K562 (cell line): ENCODE measurements at regions not wholly inside any gene's neighbourhood (a gene's known extent, or its start where the extent isn't known, plus 50 kb on each side); places are given as distances from the start of the nearest gene placed in this dataset.

Experiments used
- ATAC-seq: fragments of 200-7000 bp; cut with Tn5 transposase; 3 replicates; pipeline ENCODE4 v1.9.1; 2020; ENCODE audit warnings: moderate library complexity
- BruUV-seq: library from RNA; stranded (reverse); fragments of 400-500 nt; replicated peaks from 2 replicates; lab custom pipeline; 2021; lab: Mats Ljungman, UMichigan
- CTCF ChIA-PET: fragments of 300-600 bp; formaldehyde crosslinking; extraction: SDS; loops from one replicate; lab custom pipeline; 2021; ENCODE audit warnings: low intra/inter-chr PET ratio; lab: Yijun Ruan, JAX
- POLR2A ChIA-PET: fragments of 300-600, 350-650 bp; sonication (Branson Sonifier 250); formaldehyde crosslinking; extraction: SDS; loops from one replicate; lab custom pipeline; 2021; ENCODE audit warnings: antibody characterized with exemption, inconsistent platforms; lab: Yijun Ruan, JAX
- DNase-seq, 4 experiments: peaks; one replicate each; pipeline versions ENCODE4 v3.0.0 to v3.0.0-alpha.2; 2011 to 2018; ENCODE audit warnings: low spot score in 3 of 4, mixed read lengths in 3 of 4; ENCODE audit errors: extremely low read depth in 1 of 4
- FAIRE-seq: peaks from 2 replicates; lab custom pipeline; 2011; peaks lifted over from hg19 to GRCh38; lab: Jason Lieb, UNC
- H2AFZ ChIP-seq: 2 replicates; pipeline ENCODE4 v1.6.0; 2011; ENCODE audit warnings: low read depth, low read length, control low read depth, inconsistent platforms
- H3K27ac ChIP-seq: fragments of 200-600 bp; 3 replicates; pipeline ENCODE4 v1.8.0; 2011; ENCODE audit warnings: low read depth, mild to moderate bottlenecking, control low read depth, inconsistent platforms, low read length, moderate library complexity, mixed read lengths; ENCODE audit errors: extremely low read depth
- H3K27me3 ChIP-seq, 2 experiments: fragments of 300-600 bp in 1 of 2; 2 replicates in 1 of 2; 3 replicates in 1 of 2; pipeline versions ENCODE4 v1.6.0 to v1.8.0; 2011; ENCODE audit warnings: inconsistent platforms in 2 of 2, low read length in 2 of 2, mild to moderate bottlenecking in 1 of 2, mixed read lengths in 1 of 2, moderate library complexity in 1 of 2; ENCODE audit not compliant: control insufficient read depth in 2 of 2, insufficient read depth in 2 of 2
- H3K36me3 ChIP-seq: fragments of 300-600 bp; 3 replicates; pipeline ENCODE4 v1.8.0; 2011; ENCODE audit warnings: mild to moderate bottlenecking, low read length, inconsistent platforms; ENCODE audit not compliant: control insufficient read depth, insufficient read depth
- H3K4me1 ChIP-seq, 2 experiments: fragments of 200-600 bp in 1 of 2; replicated peaks in 1 of 2; 2 replicates in 1 of 2; 3 replicates in 1 of 2; pipeline versions ENCODE4 v1.5.1 to v1.8.0; 2011; ENCODE audit warnings: inconsistent platforms in 2 of 2, low read length in 2 of 2, mild to moderate bottlenecking in 1 of 2, mixed read lengths in 1 of 2, moderate library complexity in 1 of 2; ENCODE audit not compliant: control insufficient read depth in 2 of 2, insufficient read depth in 2 of 2
- H3K4me2 ChIP-seq: 2 replicates; pipeline ENCODE4 v1.6.1; 2011; ENCODE audit warnings: low read length, control low read depth, inconsistent platforms, mixed read lengths; ENCODE audit not compliant: insufficient read depth
- H3K4me3 ChIP-seq: fragments of 200-600 bp; sonication (generic), shearing (Covaris generic); 2 replicates; pipeline ENCODE4 v1.5.1; 2016; ENCODE audit warnings: control low read depth, inconsistent platforms
- H3K79me2 ChIP-seq: fragments of 200-600 bp; 3 replicates; pipeline ENCODE4 v1.8.0; 2011; ENCODE audit warnings: low read length, inconsistent platforms; ENCODE audit not compliant: control insufficient read depth, insufficient read depth
- H3K9ac ChIP-seq, 2 experiments: 2 replicates each; pipeline versions ENCODE4 v1.6.0 to v1.6.1; 2011; ENCODE audit warnings: low read depth in 2 of 2, low read length in 2 of 2, control low read depth in 1 of 2, inconsistent platforms in 1 of 2, mild to moderate bottlenecking in 1 of 2, mixed read lengths in 1 of 2; ENCODE audit not compliant: insufficient read depth in 1 of 2
- H3K9me1 ChIP-seq: one replicate; pipeline ENCODE4 v1.6.0; 2011; ENCODE audit warnings: inconsistent platforms, mild to moderate bottlenecking, low read length, moderate library complexity; ENCODE audit not compliant: control insufficient read depth, insufficient read depth
- H3K9me3 ChIP-seq: replicated peaks from 2 replicates; pipeline ENCODE4 v1.5.1; 2011; ENCODE audit warnings: low read depth, low read length, inconsistent platforms; ENCODE audit not compliant: control insufficient read depth, insufficient read depth
- H4K20me1 ChIP-seq: replicated peaks from 2 replicates; pipeline ENCODE4 v1.6.1; 2011; ENCODE audit warnings: low read length, inconsistent platforms, mixed read lengths; ENCODE audit not compliant: control insufficient read depth, insufficient read depth
- E2F6 ChIP-seq, 2 experiments: IDR thresholded peaks; 2 replicates each; pipeline ENCODE4 v1.6.1; 2011; ENCODE audit warnings: borderline replicate concordance in 1 of 2, control low read depth in 1 of 2, low read depth in 1 of 2, low read length in 1 of 2, mild to moderate bottlenecking in 1 of 2, mixed read lengths in 1 of 2, moderate library complexity in 1 of 2; ENCODE audit not compliant: insufficient read depth in 1 of 2, insufficient read length in 1 of 2, poor library complexity in 1 of 2, severe bottlenecking in 1 of 2; ENCODE audit errors: extremely low read depth in 1 of 2
- RNF219 ChIP-seq: fragments of 250-450 bp; sonication (Bioruptor Pico); IDR thresholded peaks from 2 replicates; pipeline ENCODE4 v1.5.0; 2022; ENCODE audit warnings: mild to moderate bottlenecking
- SIN3B ChIP-seq: fragments of 450-650 bp; IDR thresholded peaks from 2 replicates; pipeline ENCODE4 v1.6.1; 2017; ENCODE audit warnings: low read depth, mild to moderate bottlenecking, moderate library complexity
- TARDBP ChIP-seq: fragments of 450-650 bp; IDR thresholded peaks from 2 replicates; pipeline ENCODE4 v1.6.1; 2016
- TCFL5 ChIP-seq: fragments of 250-450 bp; sonication (Bioruptor Pico); conservative IDR thresholded peaks from 2 replicates; pipeline ENCODE4 v1.6.1; 2021; ENCODE audit warnings: mild to moderate bottlenecking, moderate library complexity, matching md5 sums
- ZNF277 ChIP-seq: fragments of 250-450 bp; sonication (Bioruptor Pico); IDR thresholded peaks from 2 replicates; pipeline ENCODE4 v1.8.0; 2022; ENCODE audit warnings: inconsistent platforms, mild to moderate bottlenecking, moderate library complexity, borderline replicate concordance
- WGBS: fragments of 100-300 bp; shearing (Covaris generic); methylation state at CpG from one replicate; pipeline ENCODE4 v1.1.6; 2016; ENCODE audit warnings: low coverage, mixed read lengths; ENCODE audit not compliant: insufficient coverage; ENCODE audit errors: missing lambda C conversion rate; 5-methylcytosine and 5-hydroxymethylcytosine counted together
- in situ Hi-C: fragments of 300-500 bp; cut with MboI; formaldehyde crosslinking; loops from 4 replicates; pipeline ENCODE4 v1.15.0; 2018; ENCODE audit warnings: inconsistent platforms, mixed read lengths
- intact Hi-C: fragments of 100-400 bp; cut with micrococcal nuclease; formaldehyde crosslinking; loops from 2 replicates; pipeline ENCODE4 v1.14.2; 2022

GRCh38 chr16:51822471-51822870 is 671.4 kb upstream of the SALL1 start:
- no peak overlapping the region for H3K9ac ChIP-seq
- no peak for DNase-seq
- FAIRE-seq = no peak

More at GRCh38 chr16:51822471-51822870, 671.4 kb upstream of the SALL1 start:
- no peak overlapping the region for H2AFZ ChIP-seq
- H3K79me2 ChIP-seq = no peaks in the 10 kb centered on the region
- POLR2A ChIA-PET = no interaction called here
- 8% methylated on average over 2 of the region's 2 CpGs for WGBS
- CTCF ChIA-PET = no interaction called here
- no peaks in the 10 kb centered on the region for H3K9me1 ChIP-seq
- no peak for ATAC-seq
- H3K4me2 ChIP-seq = no peak overlapping the region
- no peaks in the 10 kb centered on the region for H3K27me3 ChIP-seq
- no peaks in the 10 kb centered on the region for H3K4me1 ChIP-seq
- H3K4me3 ChIP-seq = no peak overlapping the region
- no peaks in the 10 kb centered on the region for H4K20me1 ChIP-seq
- H3K36me3 ChIP-seq = no peaks in the 10 kb centered on the region
- in situ Hi-C loops = no loop called here
- H3K9me3 ChIP-seq = no peaks in the 10 kb centered on the region
- BruUV-seq = no TSS peak
- TF ChIP-seq ZNF277 (CRISPR knock-in tag) (no peak), TARDBP (no peak), TCFL5 (CRISPR knock-in tag) (no peak), RNF219 (no peak), SIN3B (no peak), E2F6 (IDR thresholded peaks at IDR 0.05; ENCODE audit: borderline replicate concordance in 1 of 2, extremely low read depth in 1 of 2, insufficient read depth in 1 of 2, insufficient read length in 1 of 2, low read depth in 1 of 2, low read length in 1 of 2, poor library complexity in 1 of 2, severe bottlenecking in 1 of 2) (no peak)
- intact Hi-C loops = no loop called here
- H3K27ac ChIP-seq = no peak overlapping the region
